GM21786 (cell line): ENCODE measurements at regions not wholly inside any gene's neighbourhood (a gene's known extent, or its start where the extent isn't known, plus 50 kb on each side); places are given as distances from the start of the nearest gene placed in this dataset.
"Not testable (repeated sequence)": the region's sequence is repeated elsewhere in the genome, so short reads cannot be mapped to it uniquely, and the experiment has no call there.

ENCODE experiments used
- ATAC-seq: cut with Tn5 transposase; IDR thresholded peaks from one replicate; pipeline ENCODE4 v1.9.1; 2021; ENCODE audit not compliant: unreplicated experiment

- ATAC-seq: no peak
Observed at GRCh38 chr20:25848222-25848621, 151.6 kb upstream of the ZNF337 start.

DNA sequence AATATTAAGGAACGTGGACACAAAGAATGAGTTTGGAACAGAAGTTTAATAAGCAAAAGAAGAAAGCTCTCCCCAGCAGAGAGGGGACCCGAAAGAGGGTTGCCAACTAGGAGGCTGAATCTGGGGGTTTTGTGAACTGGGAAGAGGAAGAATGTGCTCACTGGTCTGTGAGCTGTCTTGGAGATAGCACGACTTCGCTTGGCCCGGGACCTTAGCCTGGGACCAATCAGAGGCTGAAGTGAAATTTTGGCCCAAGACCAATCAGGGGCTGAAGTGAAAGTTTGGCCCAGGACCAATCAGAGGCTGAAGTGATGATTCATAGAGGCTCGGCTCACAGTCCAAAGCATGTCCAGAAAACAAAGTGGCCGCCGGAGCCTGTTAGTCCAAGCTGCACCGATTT is 148.0 kb upstream of the ZNF337 start:
- not testable (repeated sequence) for ATAC-seq

DNA sequence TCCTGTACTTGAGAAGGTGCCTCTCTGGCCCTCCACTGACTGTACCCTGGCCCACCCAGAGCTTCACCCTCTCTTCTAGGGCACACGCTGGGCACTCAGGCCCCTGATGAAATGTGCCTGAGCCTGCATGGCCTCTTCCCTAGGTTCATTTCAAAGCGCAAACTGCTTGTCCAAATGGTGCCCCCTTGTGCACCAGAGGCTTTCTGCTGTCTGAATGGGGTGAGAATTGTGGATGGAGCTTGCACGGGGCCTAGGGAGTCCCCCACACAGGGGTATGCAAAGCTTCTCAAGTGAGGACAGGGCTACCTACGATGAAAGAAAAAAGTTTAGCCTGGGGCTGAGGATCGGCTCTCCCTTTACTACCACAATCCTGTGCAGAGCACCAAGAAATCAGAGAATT is 116.9 kb upstream of the ZNF337 start:
- ATAC-seq: not testable (repeated sequence)

GRCh38 chr20:25798174-25798993 is 101.7 kb upstream of the ZNF337 start:
- ATAC-seq: not testable (repeated sequence)

- not testable (repeated sequence) for ATAC-seq
Observed at GRCh38 chr20:25797062-25797461, 100.4 kb upstream of the ZNF337 start.

DNA sequence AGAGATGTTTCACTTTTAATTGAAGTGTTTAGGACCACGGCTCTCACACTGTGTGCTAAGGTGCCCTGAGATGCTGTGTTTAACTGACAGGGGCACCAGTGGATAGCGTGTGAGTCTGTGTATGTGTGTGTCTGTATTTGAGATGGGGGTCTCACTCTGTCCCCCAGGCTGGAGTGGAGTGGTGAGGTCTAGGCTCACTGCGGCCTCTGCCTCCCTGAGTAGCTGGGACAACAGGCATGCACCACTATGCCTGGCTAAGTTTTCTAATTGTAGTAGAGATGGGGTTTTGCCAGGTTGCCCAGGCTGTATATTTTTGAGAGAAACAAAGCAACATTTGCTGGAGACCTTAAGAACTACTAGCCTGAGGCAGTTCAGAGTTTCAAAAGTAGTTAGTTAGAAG is 80.6 kb upstream of the ZNF337 start:
- not testable (repeated sequence) for ATAC-seq

DNA sequence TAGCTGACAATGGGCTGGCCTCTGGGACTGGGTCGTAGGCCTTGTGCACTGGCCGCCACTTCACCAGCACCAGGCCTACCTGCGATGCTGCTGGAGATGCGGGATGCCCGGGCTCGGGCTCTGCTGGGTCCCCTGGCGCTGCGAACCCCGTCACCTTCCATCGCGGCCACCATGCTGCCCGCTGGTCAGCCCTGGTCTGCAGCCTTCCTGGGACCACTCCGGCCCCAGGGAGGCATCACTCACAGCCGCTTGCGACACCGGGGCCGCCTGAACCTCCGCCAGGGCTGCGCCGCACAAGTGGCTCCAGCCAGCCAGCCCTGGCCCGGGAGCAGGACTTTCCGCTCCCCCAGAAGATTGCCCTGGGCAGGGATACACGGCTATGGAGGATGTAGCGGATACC is 78.1 kb upstream of the ZNF337 start:
- ATAC-seq: not testable (repeated sequence)

DNA sequence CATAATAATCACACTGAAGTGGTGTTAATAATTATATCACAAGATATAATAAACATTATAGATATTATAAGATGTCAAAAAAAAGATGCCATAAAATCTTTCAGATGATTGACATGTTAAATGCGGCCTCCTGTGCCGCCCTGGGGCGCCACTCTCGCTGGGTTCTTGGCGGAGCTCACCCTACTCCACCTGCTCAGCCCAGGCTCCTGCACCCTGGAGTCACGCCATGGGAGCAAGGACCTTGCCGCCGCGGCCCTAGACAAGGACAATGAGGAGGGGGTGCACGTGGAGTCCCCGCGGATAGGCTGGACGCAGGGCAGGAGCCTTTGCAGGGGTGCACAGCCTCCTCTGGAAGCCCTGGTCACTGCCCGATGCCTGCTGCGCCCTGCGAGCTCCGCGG is 77.5 kb upstream of the ZNF337 start:
- ATAC-seq: not testable (repeated sequence)

- ATAC-seq: not testable (repeated sequence)
Observed at GRCh38 chr20:25772437-25772836, 75.8 kb upstream of the ZNF337 start.

DNA sequence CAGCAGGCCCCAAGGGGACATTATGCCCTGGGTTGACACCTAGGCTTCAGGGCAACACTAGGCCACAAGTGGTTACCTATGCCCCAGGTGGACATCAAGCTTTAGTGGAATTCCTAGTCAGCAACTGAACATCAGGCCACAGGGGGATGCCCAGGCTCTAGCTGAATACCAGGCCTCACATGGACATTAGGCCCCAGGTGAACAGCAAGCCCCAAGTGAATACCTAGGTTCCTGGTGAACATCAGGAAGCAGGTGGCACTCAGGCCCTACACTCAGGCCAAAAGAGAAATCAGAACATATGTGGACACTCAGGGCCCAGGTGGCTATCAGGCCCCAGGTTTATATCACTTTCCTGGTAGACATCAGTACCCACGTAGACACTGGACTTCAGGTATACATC is 75.2 kb upstream of the ZNF337 start:
- ATAC-seq: not testable (repeated sequence)

GRCh38 chr20:25761596-25761995 is 64.9 kb upstream of the ZNF337 start:
- ATAC-seq: no peak

GRCh38 chr20:25761046-25761445 is 64.4 kb upstream of the ZNF337 start:
- ATAC-seq: not testable (repeated sequence)

DNA sequence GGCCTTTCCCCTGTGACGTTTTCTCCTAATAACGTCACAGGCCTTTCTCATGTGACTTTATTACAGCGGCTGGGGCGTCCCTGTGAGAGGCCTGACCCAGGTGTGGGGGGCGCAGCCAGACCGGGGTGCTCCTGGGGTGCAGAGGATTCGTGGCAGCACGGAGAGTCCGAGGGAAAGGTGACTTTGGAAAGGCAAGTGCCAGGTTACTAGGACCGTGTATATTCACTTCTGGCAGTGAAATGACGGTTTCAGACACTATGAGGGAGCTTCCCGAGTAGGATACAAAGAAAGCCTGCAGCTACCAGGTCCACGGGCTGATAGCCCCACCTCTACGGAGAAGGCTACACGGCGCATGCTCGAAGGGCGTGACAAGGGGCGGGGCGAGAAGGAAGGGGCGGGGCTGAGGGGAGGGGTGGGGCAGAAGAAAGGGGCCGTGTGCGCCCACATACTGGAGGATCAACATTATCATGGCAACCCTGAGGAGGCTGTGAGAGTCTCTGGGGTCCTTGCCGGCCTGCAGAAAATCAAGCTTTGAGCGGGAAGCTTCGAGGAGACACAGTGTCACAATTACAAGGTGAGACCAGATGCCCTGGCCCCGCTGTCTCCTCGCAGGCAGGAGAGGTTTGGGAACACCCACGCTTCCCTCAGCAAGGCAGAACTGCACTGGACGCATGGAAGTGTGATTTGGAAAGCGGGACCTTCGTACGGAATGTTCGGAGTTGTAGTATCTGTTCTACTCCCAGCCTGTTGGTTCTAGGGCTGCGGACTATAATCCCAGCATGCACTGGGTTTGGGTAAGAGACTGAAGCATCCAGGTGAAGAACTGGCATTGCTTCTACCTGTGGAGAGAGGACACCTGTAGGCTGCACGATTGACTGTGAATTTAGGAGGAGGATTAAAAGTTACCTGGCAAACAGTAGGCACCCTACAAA is 54.4 kb upstream of the ZNF337 start:
- ATAC-seq: no peak

DNA sequence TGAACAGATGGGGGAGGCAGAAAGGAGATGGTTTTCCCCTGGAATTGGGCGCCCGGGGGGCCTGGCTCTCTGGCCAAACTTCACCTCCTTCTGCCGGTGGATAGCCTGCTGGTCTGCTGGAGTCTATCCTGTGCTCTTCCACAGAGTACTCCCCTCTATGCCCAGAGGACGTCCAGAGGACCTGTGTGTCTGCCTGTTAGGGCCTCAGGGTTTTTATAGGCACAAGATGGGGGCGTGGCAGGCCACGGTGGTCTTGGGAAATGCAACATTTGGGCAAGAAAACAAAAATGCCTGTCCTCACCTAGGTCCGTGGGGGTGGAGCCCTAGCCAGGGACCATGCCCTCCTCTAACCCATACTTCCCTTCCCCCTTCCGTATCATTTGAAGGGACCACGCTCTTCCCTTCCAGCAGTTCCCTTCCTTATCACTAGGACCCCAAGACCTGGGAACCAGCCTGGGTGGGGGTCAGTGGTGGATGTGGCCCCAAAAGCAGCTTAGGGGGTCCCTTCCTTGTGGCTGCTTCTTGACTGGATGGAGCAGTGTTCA is 53.6 kb upstream of the ZNF337 start:
- no peak for ATAC-seq

- no peak for ATAC-seq
Observed at GRCh38 chr20:25749649-25750048, 53.0 kb upstream of the ZNF337 start.
